HFF-Myc (cell line): ENCODE measurements at regions not wholly inside any gene's neighbourhood (a gene's known extent, or its start where the extent isn't known, plus 50 kb on each side); places are given as distances from the start of the nearest gene placed in this dataset.

Source experiments
- DNase-seq: peaks from one replicate; pipeline ENCODE4 v3.0.0-alpha.2; 2011; ENCODE audit warnings: low read depth; ENCODE audit errors: extremely low read depth
- H3K4me3 ChIP-seq: replicated peaks from 2 replicates; pipeline ENCODE4 v1.5.1; 2011; ENCODE audit warnings: low read depth, mild to moderate bottlenecking, control low read depth, low read length
- CTCF ChIP-seq: IDR thresholded peaks from 2 replicates; pipeline ENCODE4 v1.5.1; 2012; ENCODE audit warnings: mild to moderate bottlenecking, low read depth, low read length, control low read depth; ENCODE audit errors: missing control alignments

- no peak for DNase-seq
- no peak for TF ChIP-seq CTCF
- no peak overlapping the region for H3K4me3 ChIP-seq
Measured at GRCh38 chr9:96158909-96159575, 142.9 kb downstream of the HSD17B3 start.

- no peak overlapping the region for H3K4me3 ChIP-seq
- no peak for TF ChIP-seq CTCF
- no peak for DNase-seq
Measured at GRCh38 chr9:96158147-96158546, 143.8 kb downstream of the HSD17B3 start.

GRCh38 chr9:96157675-96158074, 144.3 kb downstream of the HSD17B3 start:
- no peak overlapping the region for H3K4me3 ChIP-seq
- no peak for TF ChIP-seq CTCF
- DNase-seq, result no peak

GRCh38 chr9:96156171-96156974, 145.6 kb downstream of the HSD17B3 start:
- H3K4me3 ChIP-seq, result no peak overlapping the region
- TF ChIP-seq CTCF, result no peak
- no peak for DNase-seq

- no peak for TF ChIP-seq CTCF
- H3K4me3 ChIP-seq, result no peak overlapping the region
- no peak for DNase-seq
Measured at GRCh38 chr9:96154081-96154480, 147.9 kb downstream of the HSD17B3 start.

- no peak for TF ChIP-seq CTCF
- no peak for DNase-seq
- no peak overlapping the region for H3K4me3 ChIP-seq
Measured at GRCh38 chr9:96152550-96152949, 149.4 kb downstream of the HSD17B3 start.
